Small intestine (tissue), 7 donors: ENCODE measurements at regions not wholly inside any gene's neighbourhood (a gene's known extent, or its start where the extent isn't known, plus 50 kb on each side); places are given as distances from the start of the nearest gene placed in this dataset.

ENCODE experiments used
- DNase-seq, 2 donors: peaks; one replicate each; pipeline versions ENCODE4 v3.0.0 to v3.0.0-alpha.2; 2013
- FAIRE-seq: peaks from 2 replicates; lab custom pipeline; 2012; peaks lifted over from hg19 to GRCh38; lab: Jason Lieb, UNC
- H3K27ac ChIP-seq, 3 donors: one replicate each; pipeline ENCODE4 v1.5.1; 2013; ENCODE audit warnings: low read length in 2 of 3, mild to moderate bottlenecking in 2 of 3, control low read depth in 1 of 3, inconsistent platforms in 1 of 3, low read depth in 1 of 3, moderate library complexity in 1 of 3
- H3K27me3 ChIP-seq, 3 donors: one replicate each; pipeline ENCODE4 v1.6.1; 2013; ENCODE audit warnings: low read length in 3 of 3, inconsistent platforms in 1 of 3; ENCODE audit not compliant: control insufficient read depth in 3 of 3, insufficient read depth in 3 of 3
- H3K36me3 ChIP-seq, 3 donors: one replicate each; pipeline ENCODE4 v1.6.1; 2013; ENCODE audit warnings: low read length in 3 of 3, inconsistent platforms in 1 of 3, low read depth in 1 of 3, mild to moderate bottlenecking in 1 of 3, moderate library complexity in 1 of 3; ENCODE audit not compliant: control insufficient read depth in 3 of 3, insufficient read depth in 2 of 3
- H3K4me1 ChIP-seq, 3 donors: one replicate each; pipeline ENCODE4 v1.6.1; 2013; ENCODE audit warnings: low read length in 2 of 3, inconsistent platforms in 1 of 3, low read depth in 1 of 3, mild to moderate bottlenecking in 1 of 3, moderate library complexity in 1 of 3; ENCODE audit not compliant: control insufficient read depth in 3 of 3, insufficient read depth in 2 of 3
- H3K4me3 ChIP-seq, 3 donors: one replicate each; pipeline ENCODE4 v1.5.1; 2013; ENCODE audit warnings: low read length in 3 of 3, control low read depth in 1 of 3, inconsistent platforms in 1 of 3, low read depth in 1 of 3, mild to moderate bottlenecking in 1 of 3, moderate library complexity in 1 of 3
- H3K9me3 ChIP-seq, 2 donors: one replicate each; pipeline ENCODE4 v1.6.1; 2013; ENCODE audit warnings: low read depth in 1 of 2, low read length in 1 of 2; ENCODE audit not compliant: control insufficient read depth in 2 of 2, insufficient read depth in 1 of 2
- WGBS, 3 donors: extraction: QIAGEN DNeasy Blood & Tissue Kit; methylation state at CpG; one replicate each; pipeline ENCODE4 v1.1.7; 2013; 5-methylcytosine and 5-hydroxymethylcytosine counted together
- donor health status: healthy with polysubstance abuse.
- donor health status: control.
- donor health status: control.
- donor health status: Bipolar disorder and iron deficiency.
- donor health status: healthy.

GRCh38 chr9:82382887-82383616 lies 394.5 kb downstream of the SPATA31D1 start:
- WGBS, 3 donors: 86 to 89% (median 87%) methylated on average over 6 of the region's 6 CpGs
- H3K36me3 ChIP-seq: no peaks in the 10 kb centered on the region
- no peak for FAIRE-seq
- no peaks in the 10 kb centered on the region for H3K9me3 ChIP-seq
- no peaks in the 10 kb centered on the region for H3K4me1 ChIP-seq
- no peak overlapping the region for H3K27ac ChIP-seq
- no peaks in the 10 kb centered on the region for H3K27me3 ChIP-seq
- no peak for DNase-seq
- no peak overlapping the region for H3K4me3 ChIP-seq

GRCh38 chr9:82385633-82386032 lies 397.1 kb downstream of the SPATA31D1 start:
- Histone ChIP-seq H3K27ac (no peak overlapping the region), H3K4me3 (no peak overlapping the region), H3K27me3 (no peaks in the 10 kb centered on the region), H3K9me3 (no peaks in the 10 kb centered on the region), H3K4me1 (no peaks in the 10 kb centered on the region), H3K36me3 (no peaks in the 10 kb centered on the region)
- 17 to 50% (median 42%) methylated on average over 1 of the region's 1 CpG for WGBS, 3 donors
- DNase-seq (no peak), FAIRE-seq (no peak)

- Histone ChIP-seq H3K4me3 (no peak overlapping the region), H3K27me3 (no peaks in the 10 kb centered on the region), H3K9me3 (no peaks in the 10 kb centered on the region), H3K27ac (no peak overlapping the region), H3K4me1 (no peaks in the 10 kb centered on the region), H3K36me3 (no peaks in the 10 kb centered on the region)
- no peak for FAIRE-seq
- no peak for DNase-seq
Observed at GRCh38 chr9:82397534-82397933, 409.0 kb downstream of the SPATA31D1 start.

GRCh38 chr9:82404196-82404870 lies 415.8 kb downstream of the SPATA31D1 start:
- H3K4me3 ChIP-seq: no peak overlapping the region
- no peak overlapping the region for H3K27ac ChIP-seq
- no peaks in the 10 kb centered on the region for H3K36me3 ChIP-seq
- FAIRE-seq: no peak
- no peaks in the 10 kb centered on the region for H3K9me3 ChIP-seq
- no peaks in the 10 kb centered on the region for H3K27me3 ChIP-seq
- DNase-seq: no peak
- H3K4me1 ChIP-seq: no peaks in the 10 kb centered on the region
- 88 to 90% (median 89%) methylated on average over 2 of the region's 2 CpGs for whole genome bisulfite sequencing, 3 donors

- 47 to 58% (median 49%) methylated on average over 4 of the region's 4 CpGs for WGBS, 3 donors
- Histone ChIP-seq H3K27me3 (no peaks in the 10 kb centered on the region), H3K4me1 (no peaks in the 10 kb centered on the region), H3K27ac (no peak overlapping the region), H3K9me3 (no peaks in the 10 kb centered on the region), H3K36me3 (no peaks in the 10 kb centered on the region), H3K4me3 (no peak overlapping the region)
- FAIRE-seq: no peak
- DNase-seq: no peak
Observed at GRCh38 chr9:82404881-82405280, 416.3 kb downstream of the SPATA31D1 start.

GRCh38 chr9:82406456-82407085 lies 418.0 kb downstream of the SPATA31D1 start:
- Histone ChIP-seq H3K9me3 (no peaks in the 10 kb centered on the region), H3K36me3 (no peaks in the 10 kb centered on the region), H3K4me1 (peaks cover 0 to 3% (median 0%) of the 10 kb centered on the region in 3 donors), H3K27ac (no peak overlapping the region), H3K27me3 (no peaks in the 10 kb centered on the region), H3K4me3 (no peak overlapping the region)
- 65 to 66% (median 66%) methylated on average over 3 of the region's 3 CpGs for WGBS, 3 donors
- FAIRE-seq: no peak
- no peak for DNase-seq

GRCh38 chr9:82410306-82410705 lies 421.7 kb downstream of the SPATA31D1 start:
- Histone ChIP-seq H3K27me3 (no peaks in the 10 kb centered on the region), H3K4me3 (no peak overlapping the region), H3K36me3 (no peaks in the 10 kb centered on the region), H3K9me3 (no peaks in the 10 kb centered on the region), H3K4me1 (peaks cover 0 to 16% (median 0%) of the 10 kb centered on the region in 3 donors), H3K27ac (peak overlapping the region in 1 of 3 donors; percentile 59)
- FAIRE-seq (no peak), DNase-seq (peak in 1 of 2 donors; percentile 43)

- Histone ChIP-seq H3K27ac (peak overlapping the region in 1 of 3 donors; percentile 59), H3K36me3 (no peaks in the 10 kb centered on the region), H3K4me3 (no peak overlapping the region), H3K27me3 (no peaks in the 10 kb centered on the region), H3K4me1 (peaks cover 0 to 16% (median 0%) of the 10 kb centered on the region in 3 donors), H3K9me3 (no peaks in the 10 kb centered on the region)
- FAIRE-seq (no peak), DNase-seq (peak in 1 of 2 donors; percentile 46)
Observed at GRCh38 chr9:82410866-82411265, 422.3 kb downstream of the SPATA31D1 start.
